Naive thymus-derived CD4-positive, alpha-beta T cell (primary cell): ENCODE measurements at regions not wholly inside any gene's neighbourhood (a gene's known extent, or its start where the extent isn't known, plus 50 kb on each side); places are given as distances from the start of the nearest gene placed in this dataset.

Experiments
- ATAC-seq: fragments of 150-1000 bp; cut with Tn5 transposase; 2 replicates; pipeline ENCODE4 v1.10.0; 2021; ENCODE audit warnings: mild to moderate bottlenecking, moderate library complexity
- CTCF ChIA-PET: fragments of 350-600 bp; sonication (Branson Sonifier 250); formaldehyde crosslinking; loops from one replicate; lab custom pipeline; 2021; ENCODE audit warnings: antibody characterized with exemption; lab: Charles Lee
- POLR2A ChIA-PET: fragments of 350-600 bp; sonication (Branson Sonifier 250); formaldehyde crosslinking; loops from one replicate; lab custom pipeline; 2021; ENCODE audit warnings: antibody characterized with exemption, inconsistent platforms; lab: Charles Lee
- DNase-seq, 9 donors: peaks; one replicate each; pipeline versions ENCODE4 v3.0.0 to v3.0.0-alpha.2; 2020 to 2022; ENCODE audit warnings: mixed read lengths in 1 of 9
- H3K27ac ChIP-seq: one replicate; pipeline ENCODE4 v1.7.0; 2013; ENCODE audit warnings: mild to moderate bottlenecking, low read depth, low read length, moderate library complexity
- H3K27me3 ChIP-seq, 2 donors: one replicate each; pipeline ENCODE4 v1.7.0; 2013; ENCODE audit warnings: low read length in 2 of 2, mild to moderate bottlenecking in 2 of 2, moderate library complexity in 2 of 2; ENCODE audit not compliant: control insufficient read depth in 2 of 2, insufficient read depth in 2 of 2
- H3K36me3 ChIP-seq, 3 experiments: 1 replicate in 2 of 3; 2 replicates in 1 of 3; pipeline ENCODE4 v1.7.0; 2013; ENCODE audit warnings: low read length in 3 of 3, mild to moderate bottlenecking in 3 of 3, moderate library complexity in 1 of 3; ENCODE audit not compliant: insufficient read depth in 3 of 3, control insufficient read depth in 2 of 3
- H3K4me1 ChIP-seq, 2 donors: one replicate each; pipeline ENCODE4 v1.7.0; 2013; ENCODE audit warnings: low read length in 2 of 2, mild to moderate bottlenecking in 2 of 2, moderate library complexity in 1 of 2; ENCODE audit not compliant: control insufficient read depth in 2 of 2, insufficient read depth in 2 of 2
- H3K4me3 ChIP-seq: 2 replicates; pipeline ENCODE4 v1.7.0; 2013; ENCODE audit warnings: mild to moderate bottlenecking, low read length
- H3K9me3 ChIP-seq, 3 experiments: 1 replicate in 2 of 3; 2 replicates in 1 of 3; pipeline ENCODE4 v1.7.0; 2013; ENCODE audit warnings: low read length in 3 of 3; ENCODE audit not compliant: control insufficient read depth in 2 of 3
- H3K27ac Mint-ChIP-seq, 9 donors: one replicate each; pipeline ENCODE4 v1.8.0; 2020 to 2022; ENCODE audit warnings: mixed read lengths in 9 of 9, mild to moderate bottlenecking in 8 of 9, moderate library complexity in 5 of 9, inconsistent platforms in 2 of 9
- H3K27me3 Mint-ChIP-seq, 5 donors: one replicate each; pipeline ENCODE4 v1.8.0; 2021 to 2022; ENCODE audit warnings: mixed read lengths in 5 of 5, mild to moderate bottlenecking in 1 of 5
- H3K36me3 Mint-ChIP-seq, 5 donors: one replicate each; pipeline ENCODE4 v1.8.0; 2020 to 2022; ENCODE audit warnings: mixed read lengths in 5 of 5, mild to moderate bottlenecking in 3 of 5, inconsistent platforms in 1 of 5
- H3K4me1 Mint-ChIP-seq, 7 donors: one replicate each; pipeline ENCODE4 v1.8.0; 2020 to 2022; ENCODE audit warnings: mixed read lengths in 7 of 7, mild to moderate bottlenecking in 3 of 7, inconsistent platforms in 1 of 7
- H3K4me3 Mint-ChIP-seq, 10 donors: one replicate each; pipeline ENCODE4 v1.8.0; 2020 to 2022; ENCODE audit warnings: mild to moderate bottlenecking in 10 of 10, mixed read lengths in 10 of 10, moderate library complexity in 6 of 10, inconsistent platforms in 2 of 10
- H3K9me3 Mint-ChIP-seq, 11 donors: one replicate each; pipeline ENCODE4 v1.8.0; 2020 to 2022; ENCODE audit warnings: mixed read lengths in 11 of 11, mild to moderate bottlenecking in 4 of 11, inconsistent platforms in 1 of 11, moderate library complexity in 1 of 11
- intact Hi-C, 2 donors: fragments of 100-400 bp; cut with micrococcal nuclease; formaldehyde crosslinking; loops; one replicate each; pipeline ENCODE4 v1.15.1; 2023

DNA sequence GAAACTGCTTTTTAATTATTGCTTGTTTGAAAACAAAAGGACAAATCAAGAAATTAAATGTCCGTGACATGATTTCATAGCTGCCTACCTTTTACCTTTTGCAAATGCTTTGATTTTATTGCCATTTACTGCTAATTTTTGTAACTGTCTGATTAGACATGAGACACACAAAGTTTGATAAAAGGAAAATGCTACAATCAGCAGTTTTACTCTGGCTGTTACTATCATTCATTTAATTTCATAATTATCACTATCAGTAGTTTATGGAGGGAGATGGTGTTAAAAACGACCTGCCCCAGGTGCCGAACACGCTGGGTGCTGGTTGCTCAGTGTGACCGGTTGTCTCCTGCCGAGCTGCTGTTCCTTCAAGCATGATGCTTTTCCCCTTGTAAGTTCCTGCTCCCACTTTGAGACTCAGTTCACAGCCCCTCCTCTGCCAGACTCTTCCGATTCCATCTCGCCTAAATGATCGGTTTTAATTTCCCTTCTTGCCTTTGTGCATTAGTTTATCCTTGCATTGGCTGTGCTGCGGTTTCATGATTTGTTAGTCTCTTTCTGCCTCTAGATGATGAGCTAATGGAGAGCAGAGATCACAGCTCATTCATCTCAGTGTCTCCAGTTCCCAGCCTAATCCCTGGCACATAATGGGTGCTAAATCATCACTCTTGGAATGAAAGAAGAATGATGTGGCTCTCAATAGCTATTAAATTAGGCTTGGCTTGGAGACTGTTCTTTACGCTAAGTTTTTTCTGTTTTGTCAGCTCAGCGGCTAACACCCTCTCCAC is 110.6 kb downstream of the PFKFB3 start:
- peaks cover 0 to 16% (median 6%) of the 10 kb centered on the region in 5 donors for H3K36me3 Mint-ChIP-seq
- ChIA-PET POLR2A (interaction anchor here (0.6 to 0.7 kb wide), 2 partner anchors 76 to 104 kb away, joined by 3 to 4 read pairs; no protein-coding TSS in a partner anchor), CTCF (interaction anchor here (0.9 kb wide), 1 partner anchor 21 kb away, joined by 6 read pairs; no protein-coding TSS in a partner anchor)
- Histone ChIP-seq H3K36me3 (no peaks in the 10 kb centered on the region), H3K4me1 (no peaks in the 10 kb centered on the region), H3K9me3 (no peaks in the 10 kb centered on the region), H3K27me3 (no peaks in the 10 kb centered on the region), H3K27ac (no peak overlapping the region), H3K4me3 (no peak overlapping the region)
- H3K27ac Mint-ChIP-seq: peak overlapping the region in 1 of 9 donors; percentile 54
- H3K9me3 Mint-ChIP-seq: peaks cover 0 to 1% (median 0%) of the 10 kb centered on the region in 11 donors
- intact Hi-C loops: no loop called here
- ATAC-seq (no peak), DNase-seq (no peak)
- peaks cover 0 to 21% (median 0%) of the 10 kb centered on the region in 7 donors for H3K4me1 Mint-ChIP-seq
- H3K4me3 Mint-ChIP-seq: no peak overlapping the region
- H3K27me3 Mint-ChIP-seq: no peaks in the 10 kb centered on the region

DNA sequence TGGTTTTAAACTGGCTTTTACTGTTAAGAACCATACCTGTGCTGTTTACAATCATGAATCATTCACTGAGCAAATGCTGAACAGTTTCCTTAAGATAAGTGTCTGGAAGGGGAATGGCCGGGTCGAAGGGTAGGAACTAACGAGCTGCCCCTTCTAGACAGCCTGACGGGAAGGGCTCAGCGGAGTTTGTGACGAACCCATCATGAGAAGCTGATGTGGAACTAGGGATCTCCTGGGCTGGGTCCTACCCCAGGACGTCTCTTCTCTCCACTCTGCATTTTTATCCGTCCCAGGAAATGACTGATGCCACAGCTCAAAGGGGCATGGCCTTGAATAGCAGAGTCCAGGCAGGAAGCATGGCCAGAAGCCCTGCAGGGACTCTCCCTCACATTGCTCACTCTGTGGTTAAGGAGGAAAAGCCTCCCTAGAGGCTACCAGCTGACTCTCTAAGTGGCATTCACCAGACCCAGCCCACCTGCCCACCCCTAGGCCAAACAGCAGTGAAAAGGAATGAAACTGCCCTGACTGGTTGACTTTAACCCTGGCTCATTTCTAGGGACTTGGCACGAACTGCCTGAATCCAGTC is 112.0 kb downstream of the PFKFB3 start:
- Mint-ChIP-seq H3K9me3 (peaks cover 0 to 5% (median 0%) of the 10 kb centered on the region in 11 donors), H3K27me3 (no peaks in the 10 kb centered on the region), H3K4me1 (peaks cover 0 to 19% (median 0%) of the 10 kb centered on the region in 7 donors), H3K4me3 (no peak overlapping the region), H3K27ac (no peak overlapping the region), H3K36me3 (peaks cover 0 to 19% (median 6%) of the 10 kb centered on the region in 5 donors)
- intact Hi-C loops: no loop called here
- no peaks in the 10 kb centered on the region for H3K36me3 ChIP-seq
- H3K27me3 ChIP-seq: no peaks in the 10 kb centered on the region
- no peak overlapping the region for H3K27ac ChIP-seq
- ATAC-seq (no peak), DNase-seq (no peak)
- ChIA-PET CTCF (no interaction called here), POLR2A (interaction anchor here (0.6 kb wide), 1 partner anchor 546 kb away, joined by 3 read pairs; no protein-coding TSS in a partner anchor)
- no peaks in the 10 kb centered on the region for H3K9me3 ChIP-seq
- H3K4me3 ChIP-seq: no peak overlapping the region
- H3K4me1 ChIP-seq: no peaks in the 10 kb centered on the region

DNA sequence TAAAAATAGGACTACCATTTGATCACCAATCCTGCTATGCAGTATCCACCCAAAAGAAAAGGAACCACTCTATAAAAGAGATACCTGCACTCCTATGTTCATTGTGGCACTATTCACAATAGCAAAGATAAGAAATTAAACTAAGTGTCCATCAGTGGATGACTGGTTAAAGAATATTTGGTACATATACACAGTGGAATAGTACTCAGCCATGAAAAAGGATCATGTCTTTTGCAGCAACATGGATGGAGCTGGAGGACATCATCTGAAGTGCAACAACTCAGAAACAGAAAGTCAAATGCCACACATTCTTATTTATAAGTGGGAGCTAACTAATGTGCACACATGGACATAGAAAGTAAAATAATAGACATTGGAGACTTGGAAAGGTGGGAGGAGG is 116.4 kb downstream of the PFKFB3 start:
- no peaks in the 10 kb centered on the region for H3K27me3 ChIP-seq
- H3K36me3 ChIP-seq: no peaks in the 10 kb centered on the region
- H3K27ac ChIP-seq: no peak overlapping the region
- Mint-ChIP-seq H3K36me3 (peaks cover 0 to 21% (median 6%) of the 10 kb centered on the region in 5 donors), H3K9me3 (peaks cover 0 to 7% (median 0%) of the 10 kb centered on the region in 11 donors), H3K4me1 (peaks cover 0 to 8% (median 0%) of the 10 kb centered on the region in 7 donors), H3K27ac (no peak overlapping the region), H3K27me3 (no peaks in the 10 kb centered on the region), H3K4me3 (no peak overlapping the region)
- no peaks in the 10 kb centered on the region for H3K4me1 ChIP-seq
- no peak for ATAC-seq
- intact Hi-C loops: no loop called here
- no peaks in the 10 kb centered on the region for H3K9me3 ChIP-seq
- no peak overlapping the region for H3K4me3 ChIP-seq
- ChIA-PET CTCF (no interaction called here), POLR2A (no interaction called here)
- no peak for DNase-seq

DNA sequence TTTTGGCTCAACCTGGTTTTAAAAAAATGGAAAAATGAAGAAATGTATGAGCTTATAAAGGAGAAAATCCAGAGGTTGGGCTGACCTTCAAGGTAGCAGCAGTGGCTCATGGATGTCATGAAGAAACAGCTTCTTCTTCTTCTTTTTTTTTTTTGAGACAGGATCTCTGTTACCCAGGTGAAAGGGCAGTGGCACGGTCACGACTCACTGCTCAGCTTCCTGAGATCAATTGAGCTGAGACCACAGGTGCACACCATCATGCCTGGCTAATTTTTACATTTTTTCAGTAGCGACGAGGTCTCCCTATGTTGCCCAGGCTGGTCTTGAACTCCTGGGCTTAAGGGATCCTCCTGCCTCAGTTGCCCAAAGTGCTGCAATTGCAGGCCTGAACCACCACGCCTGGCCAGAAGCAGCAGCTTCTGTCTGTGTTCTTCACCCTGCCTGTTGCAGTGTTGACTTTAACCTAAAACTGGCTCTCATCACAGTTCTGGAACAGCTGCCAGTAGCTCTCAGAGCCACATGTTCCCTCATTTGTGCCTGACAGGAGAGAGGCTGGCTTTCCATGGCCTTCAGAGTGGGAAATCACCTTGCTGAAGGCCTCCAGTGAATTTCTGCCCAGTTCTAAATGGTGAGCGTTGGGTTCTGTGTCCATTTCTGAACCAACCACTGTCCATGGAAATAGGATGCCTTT is 117.7 kb downstream of the PFKFB3 start:
- Mint-ChIP-seq H3K9me3 (peaks cover 0 to 7% (median 0%) of the 10 kb centered on the region in 11 donors), H3K27ac (no peak overlapping the region), H3K4me1 (peaks cover 0 to 3% (median 0%) of the 10 kb centered on the region in 7 donors), H3K4me3 (no peak overlapping the region), H3K36me3 (peaks cover 0 to 21% (median 6%) of the 10 kb centered on the region in 5 donors), H3K27me3 (no peaks in the 10 kb centered on the region)
- Histone ChIP-seq H3K27ac (no peak overlapping the region), H3K9me3 (no peaks in the 10 kb centered on the region), H3K4me3 (no peak overlapping the region), H3K36me3 (no peaks in the 10 kb centered on the region), H3K27me3 (no peaks in the 10 kb centered on the region), H3K4me1 (no peaks in the 10 kb centered on the region)
- CTCF ChIA-PET: interaction anchor here (0.6 kb wide), 1 partner anchor 214 kb away, joined by 3 read pairs; no protein-coding TSS in a partner anchor
- POLR2A ChIA-PET: interaction anchor here (0.6 kb wide), 1 partner anchor 55 kb away, joined by 3 read pairs; no protein-coding TSS in a partner anchor
- DNase-seq (no peak), ATAC-seq (no peak)
- intact Hi-C loops: no loop called here

DNA sequence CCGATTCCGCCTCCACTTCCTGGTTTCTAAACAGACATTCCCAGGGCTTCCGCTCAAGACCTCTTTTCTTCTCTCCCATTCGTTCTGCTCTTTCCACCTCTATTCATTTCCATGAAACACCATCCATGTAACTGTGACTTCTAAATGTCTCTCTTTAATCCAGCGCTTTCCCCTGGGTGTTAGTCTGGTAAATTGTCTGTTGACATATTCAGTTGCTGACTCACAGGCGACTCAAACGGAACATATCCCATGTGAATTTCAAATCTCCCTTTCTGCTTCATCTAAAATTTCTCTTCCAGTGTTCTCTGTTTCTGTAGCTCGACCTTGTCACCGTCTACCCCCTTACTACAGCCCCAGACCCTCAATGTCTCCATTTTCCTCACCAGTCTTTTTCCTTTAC is 119.1 kb downstream of the PFKFB3 start:
- Histone ChIP-seq H3K4me3 (no peak overlapping the region), H3K27me3 (no peaks in the 10 kb centered on the region), H3K27ac (no peak overlapping the region), H3K9me3 (no peaks in the 10 kb centered on the region), H3K36me3 (no peaks in the 10 kb centered on the region), H3K4me1 (no peaks in the 10 kb centered on the region)
- Mint-ChIP-seq H3K36me3 (peaks cover 0 to 19% (median 6%) of the 10 kb centered on the region in 5 donors), H3K4me1 (peaks cover 0 to 3% (median 0%) of the 10 kb centered on the region in 7 donors), H3K27me3 (no peaks in the 10 kb centered on the region), H3K9me3 (peaks cover 0 to 7% (median 0%) of the 10 kb centered on the region in 11 donors), H3K4me3 (no peak overlapping the region), H3K27ac (no peak overlapping the region)
- intact Hi-C loops: no loop called here
- DNase-seq (no peak), ATAC-seq (no peak)
- POLR2A ChIA-PET: no interaction called here
- CTCF ChIA-PET: no interaction called here

GRCh38 chr10:6322805-6323204 is 120.1 kb downstream of the PFKFB3 start:
- ChIA-PET POLR2A (no interaction called here), CTCF (no interaction called here)
- H3K36me3 Mint-ChIP-seq: peaks cover 0 to 20% (median 0%) of the 10 kb centered on the region in 5 donors
- no peaks in the 10 kb centered on the region for H3K36me3 ChIP-seq
- no peak overlapping the region for H3K4me3 Mint-ChIP-seq
- DNase-seq (no peak), ATAC-seq (no peak)
- intact Hi-C loops: no loop called here
- peak overlapping the region in 2 of 9 donors; percentile 4 to 22 for H3K27ac Mint-ChIP-seq
- no peaks in the 10 kb centered on the region for H3K27me3 ChIP-seq
- peaks cover 0 to 7% (median 0%) of the 10 kb centered on the region in 11 donors for H3K9me3 Mint-ChIP-seq
- no peak overlapping the region for H3K4me3 ChIP-seq
- H3K4me1 ChIP-seq: no peaks in the 10 kb centered on the region
- H3K27ac ChIP-seq: no peak overlapping the region
- no peaks in the 10 kb centered on the region for H3K27me3 Mint-ChIP-seq
- H3K4me1 Mint-ChIP-seq: peaks cover 0 to 3% (median 0%) of the 10 kb centered on the region in 7 donors
- H3K9me3 ChIP-seq: no peaks in the 10 kb centered on the region
